ENCODE measurements at regions not wholly inside any gene's neighbourhood (a gene's known extent, or its start where the extent isn't known, plus 50 kb on each side); places are given as distances from the start of the nearest gene placed in this dataset.

GRCh38 chr1:94599095-94599813, 57.7 kb upstream of the F3 start:
- no peak for DNase-seq (ENCODE audit: extremely low read depth in 1 of 2, low read depth in 1 of 2)

GRCh38 chr1:94597701-94598100, 56.1 kb upstream of the F3 start:
- DNase-seq (ENCODE audit: extremely low read depth in 1 of 2, low read depth in 1 of 2), result no peak

GRCh38 chr1:94596260-94596659, 54.7 kb upstream of the F3 start:
- no peak for DNase-seq (ENCODE audit: extremely low read depth in 1 of 2, low read depth in 1 of 2)

- no peak for DNase-seq (ENCODE audit: extremely low read depth in 1 of 2, low read depth in 1 of 2)
Observed at GRCh38 chr1:94595658-94596057, 54.1 kb upstream of the F3 start.

- no peak for DNase-seq (ENCODE audit: extremely low read depth in 1 of 2, low read depth in 1 of 2)
Observed at GRCh38 chr1:94593611-94594010, 52.1 kb upstream of the F3 start.

GRCh38 chr1:94592571-94592920, 51.0 kb upstream of the F3 start:
- no peak for DNase-seq (ENCODE audit: extremely low read depth in 1 of 2, low read depth in 1 of 2)

DNA sequence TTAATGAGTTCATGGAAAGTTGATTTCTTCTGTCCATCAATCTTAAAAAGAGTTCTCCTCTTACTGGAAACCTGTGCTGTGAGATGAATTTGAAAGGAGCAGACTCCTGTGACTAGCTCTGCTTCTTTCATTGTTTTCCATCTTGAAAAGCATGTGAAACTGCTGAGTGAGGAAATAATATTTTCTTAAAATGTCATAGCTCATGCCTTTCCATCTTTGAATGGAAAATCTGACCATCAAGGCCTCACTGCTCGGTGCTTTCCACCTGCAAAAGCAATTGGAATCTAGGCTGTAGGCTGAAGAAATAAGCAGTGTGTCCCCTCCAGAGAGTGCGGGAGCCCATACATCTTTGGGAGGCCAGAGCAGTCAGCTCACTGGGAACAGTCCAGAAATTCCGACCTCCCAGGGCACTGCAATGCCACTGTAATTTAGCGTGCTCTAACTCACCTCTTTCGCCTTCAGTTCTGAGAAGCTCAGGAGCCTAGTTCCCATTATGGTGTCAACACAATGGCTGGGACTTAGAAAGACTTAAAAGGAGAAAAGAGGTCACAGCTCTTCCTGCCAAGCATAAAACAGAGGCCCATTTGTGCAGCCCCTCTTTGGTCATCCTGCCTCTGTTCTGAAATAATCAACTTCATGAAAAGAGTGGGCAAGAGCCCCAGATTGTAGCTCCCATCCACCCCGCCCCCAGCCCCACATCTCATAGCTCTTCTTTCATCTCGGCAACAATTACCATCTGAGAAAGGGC, 50.4 kb upstream of the F3 start:
- DNase-seq (ENCODE audit: extremely low read depth in 1 of 2, low read depth in 1 of 2), result no peak
